IgD-negative memory B cell (primary cell): ENCODE measurements at regions not wholly inside any gene's neighbourhood (a gene's known extent, or its start where the extent isn't known, plus 50 kb on each side); places are given as distances from the start of the nearest gene placed in this dataset.

Experiments used
- H3K27ac Mint-ChIP-seq, 3 donors: one replicate each; pipeline ENCODE4 v1.8.0; 2020 to 2022; ENCODE audit warnings: mild to moderate bottlenecking in 3 of 3, mixed read lengths in 3 of 3, moderate library complexity in 1 of 3
- H3K27me3 Mint-ChIP-seq: one replicate; pipeline ENCODE4 v1.8.0; 2021; ENCODE audit warnings: mixed read lengths
- H3K36me3 Mint-ChIP-seq: one replicate; pipeline ENCODE4 v1.8.0; 2020; ENCODE audit warnings: mild to moderate bottlenecking, mixed read lengths
- H3K4me1 Mint-ChIP-seq, 3 donors: one replicate each; pipeline ENCODE4 v1.8.0; 2020 to 2022; ENCODE audit warnings: mixed read lengths in 3 of 3, mild to moderate bottlenecking in 1 of 3
- H3K4me3 Mint-ChIP-seq, 4 donors: one replicate each; pipeline ENCODE4 v1.8.0; 2020 to 2022; ENCODE audit warnings: mild to moderate bottlenecking in 4 of 4, mixed read lengths in 4 of 4, moderate library complexity in 3 of 4
- H3K9me3 Mint-ChIP-seq, 3 donors: one replicate each; pipeline ENCODE4 v1.8.0; 2020 to 2021; ENCODE audit warnings: mixed read lengths in 3 of 3, mild to moderate bottlenecking in 1 of 3

DNA sequence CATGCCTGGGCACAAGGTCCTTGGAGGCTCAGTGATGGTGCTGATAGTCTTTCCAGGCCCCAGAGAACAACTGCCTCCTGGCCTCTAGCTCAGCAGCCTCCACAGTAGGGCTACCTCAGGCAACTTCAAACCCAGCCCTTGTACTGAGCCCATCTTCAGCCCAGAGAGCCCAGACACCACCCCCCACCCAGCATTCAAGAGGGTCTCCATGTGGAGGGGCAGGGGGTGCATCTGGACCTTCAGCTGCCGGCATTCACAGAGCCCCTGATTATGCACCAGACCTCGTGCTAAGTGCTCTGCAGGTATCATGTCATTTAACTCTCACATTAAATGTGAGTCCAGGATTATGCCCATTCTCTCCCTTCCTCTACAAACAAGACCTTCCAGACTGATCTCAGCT, 197.0 kb upstream of the ZC3H12A start:
- Mint-ChIP-seq H3K9me3 (peaks cover 2 to 11% (median 11%) of the 10 kb centered on the region in 3 donors), H3K4me1 (no peaks in the 10 kb centered on the region), H3K27me3 (peaks cover 15% of the 10 kb centered on the region), H3K4me3 (no peak overlapping the region), H3K36me3 (peaks cover 9% of the 10 kb centered on the region), H3K27ac (no peak overlapping the region)

DNA sequence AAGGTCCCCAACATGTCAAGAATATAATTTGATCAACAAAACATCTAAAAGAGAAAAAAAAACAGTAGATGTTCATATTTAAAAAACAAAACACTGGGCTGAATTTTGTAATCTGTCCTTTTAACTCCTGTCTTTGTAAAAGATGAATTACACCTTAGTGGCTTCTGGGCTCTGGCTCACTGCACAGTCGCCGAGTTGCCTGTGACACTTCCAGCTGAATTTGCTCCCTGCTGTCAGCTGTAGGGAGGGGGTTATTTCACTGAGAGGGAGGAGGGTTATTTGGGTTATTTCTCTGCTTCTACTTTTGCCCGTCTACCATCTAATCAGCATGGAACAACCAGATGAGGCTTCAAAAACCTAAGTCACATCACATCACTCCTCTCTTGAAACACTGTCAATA, 193.0 kb upstream of the ZC3H12A start:
- Mint-ChIP-seq H3K27me3 (peaks cover 22% of the 10 kb centered on the region), H3K9me3 (peaks cover 4 to 24% (median 11%) of the 10 kb centered on the region in 3 donors), H3K36me3 (peaks cover 10% of the 10 kb centered on the region), H3K4me1 (peaks cover 0 to 2% (median 1%) of the 10 kb centered on the region in 3 donors), H3K27ac (no peak overlapping the region), H3K4me3 (no peak overlapping the region)

DNA sequence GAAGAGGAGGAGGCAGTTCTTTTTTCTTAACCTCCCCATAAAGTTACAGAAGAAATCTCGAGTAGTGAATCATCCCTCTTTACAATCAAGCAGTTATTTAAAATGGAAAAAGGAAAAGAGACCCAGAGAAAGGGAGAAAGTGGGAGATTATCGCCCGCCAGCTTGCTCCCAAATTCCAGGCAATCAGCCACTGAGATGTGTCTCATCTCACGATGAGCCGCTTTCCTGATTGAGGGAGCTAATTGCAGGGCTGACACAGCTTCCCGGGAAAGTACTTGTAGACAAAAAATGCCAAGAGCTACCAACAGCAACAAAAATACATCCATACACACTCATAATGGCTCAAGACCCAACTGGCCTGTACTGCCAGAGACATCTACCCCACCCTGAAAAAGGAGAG, 191.6 kb upstream of the ZC3H12A start:
- H3K4me1 Mint-ChIP-seq = peaks cover 0 to 5% (median 2%) of the 10 kb centered on the region in 3 donors
- peaks cover 4 to 24% (median 13%) of the 10 kb centered on the region in 3 donors for H3K9me3 Mint-ChIP-seq
- peak overlapping the region in 1 of 4 donors; percentile 43 for H3K4me3 Mint-ChIP-seq
- H3K27ac Mint-ChIP-seq = no peak overlapping the region
- H3K27me3 Mint-ChIP-seq = peaks cover 22% of the 10 kb centered on the region
- H3K36me3 Mint-ChIP-seq = peaks cover 10% of the 10 kb centered on the region

DNA sequence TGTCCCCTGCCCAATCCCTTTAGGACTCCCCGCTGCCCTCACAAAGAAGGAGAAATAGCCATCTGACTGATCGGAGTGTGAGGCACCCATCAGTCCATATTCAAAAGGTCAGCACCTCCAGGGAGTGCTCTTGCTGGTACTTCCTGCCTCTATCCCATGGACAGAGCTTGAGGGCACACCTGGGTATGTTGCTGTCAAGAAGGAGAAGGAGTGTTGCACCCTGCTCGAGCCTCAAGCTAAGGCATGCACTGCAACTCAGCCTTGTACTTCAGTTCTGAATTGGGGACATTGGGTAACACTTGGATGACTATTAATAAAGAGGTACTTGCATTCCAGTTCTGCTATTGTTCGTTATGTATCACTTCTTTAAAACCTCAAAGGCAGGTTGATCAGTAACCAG, 190.3 kb upstream of the ZC3H12A start:
- Mint-ChIP-seq H3K36me3 (peaks cover 10% of the 10 kb centered on the region), H3K4me3 (no peak overlapping the region), H3K4me1 (peaks cover 9 to 16% (median 15%) of the 10 kb centered on the region in 3 donors), H3K27ac (no peak overlapping the region), H3K9me3 (peaks cover 4 to 24% (median 15%) of the 10 kb centered on the region in 3 donors), H3K27me3 (peaks cover 18% of the 10 kb centered on the region)

DNA sequence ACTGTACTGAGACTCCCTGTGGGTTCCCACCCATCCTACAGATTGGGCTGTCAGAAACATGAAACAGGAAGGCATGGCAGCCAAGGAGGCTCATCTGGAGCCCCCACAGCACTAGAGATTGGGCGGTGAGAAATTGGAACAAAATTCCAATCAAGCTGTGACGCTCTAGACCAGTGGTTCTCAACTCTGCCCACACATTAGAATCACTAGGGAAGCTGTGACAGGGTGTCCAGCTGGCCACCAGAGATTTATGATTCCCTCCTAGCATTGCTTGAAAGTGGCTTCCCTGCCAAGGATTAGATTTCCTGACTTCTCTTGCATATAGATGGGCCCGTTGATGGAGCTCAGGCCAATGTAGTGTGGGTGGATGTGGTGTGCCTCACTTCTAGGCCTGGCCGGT, 187.5 kb upstream of the ZC3H12A start:
- H3K4me1 Mint-ChIP-seq = peaks cover 18 to 38% (median 38%) of the 10 kb centered on the region in 3 donors
- H3K9me3 Mint-ChIP-seq = peaks cover 2 to 13% (median 6%) of the 10 kb centered on the region in 3 donors
- H3K4me3 Mint-ChIP-seq = peak overlapping the region in 2 of 4 donors; percentile 17 to 76
- peaks cover 9% of the 10 kb centered on the region for H3K27me3 Mint-ChIP-seq
- peaks cover 6% of the 10 kb centered on the region for H3K36me3 Mint-ChIP-seq
- no peak overlapping the region for H3K27ac Mint-ChIP-seq

DNA sequence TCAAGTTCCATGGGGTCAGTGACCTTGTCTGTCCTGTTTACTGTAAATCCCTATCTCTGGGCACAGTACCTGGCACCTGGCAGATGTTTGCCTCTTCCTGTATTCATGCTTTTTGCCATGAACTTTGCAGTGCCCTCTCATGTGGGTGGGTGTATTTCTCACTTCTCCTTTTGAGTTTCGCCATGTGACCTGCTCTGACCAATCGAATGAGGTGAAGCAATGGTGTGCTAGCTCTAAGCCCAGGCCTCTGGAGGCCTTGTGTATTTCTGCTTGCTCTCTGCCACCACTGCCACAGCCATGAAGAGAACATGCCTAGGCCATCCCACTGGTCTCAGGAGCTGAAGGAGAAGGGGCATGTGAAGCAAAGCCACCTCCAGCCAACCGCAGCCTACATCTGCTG, 185.5 kb upstream of the ZC3H12A start:
- H3K27ac Mint-ChIP-seq = peak overlapping the region; percentile 19 to 96 (median 78)
- H3K36me3 Mint-ChIP-seq = peaks cover 5% of the 10 kb centered on the region
- peak overlapping the region; percentile 2 to 87 (median 52) for H3K4me3 Mint-ChIP-seq

DNA sequence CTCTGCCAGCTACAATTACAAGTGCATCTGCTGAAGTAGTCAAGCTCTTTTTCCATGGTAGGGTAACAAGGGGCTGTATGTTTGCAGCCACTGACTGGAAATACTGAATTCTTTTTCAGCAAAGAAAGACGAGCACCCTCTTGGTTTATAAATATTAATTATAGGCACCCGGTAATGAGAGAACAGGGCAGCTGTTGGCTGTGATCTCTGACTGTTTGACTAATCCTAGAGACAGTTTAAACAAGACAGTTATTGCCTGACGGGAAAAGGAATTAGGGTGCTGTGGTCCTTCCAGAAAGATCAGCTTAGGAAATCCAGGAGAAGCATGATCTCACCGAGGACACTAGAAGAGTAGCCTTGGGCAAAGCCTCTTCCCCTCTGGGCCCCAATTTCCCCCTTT, 183.7 kb upstream of the ZC3H12A start:
- Mint-ChIP-seq H3K36me3 (peaks cover 6% of the 10 kb centered on the region), H3K4me3 (peak overlapping the region in 1 of 4 donors; percentile 74), H3K27me3 (peaks cover 4% of the 10 kb centered on the region), H3K4me1 (peaks cover 25 to 55% (median 48%) of the 10 kb centered on the region in 3 donors), H3K9me3 (peaks cover 0 to 8% (median 0%) of the 10 kb centered on the region in 3 donors), H3K27ac (peak overlapping the region; percentile 24 to 74 (median 61))

More for the DNA sequence above, 185.5 kb upstream of the ZC3H12A start:
- peaks cover 4% of the 10 kb centered on the region for H3K27me3 Mint-ChIP-seq
- peaks cover 2 to 13% (median 6%) of the 10 kb centered on the region in 3 donors for H3K9me3 Mint-ChIP-seq
- H3K4me1 Mint-ChIP-seq = peaks cover 25 to 46% (median 46%) of the 10 kb centered on the region in 3 donors

DNA sequence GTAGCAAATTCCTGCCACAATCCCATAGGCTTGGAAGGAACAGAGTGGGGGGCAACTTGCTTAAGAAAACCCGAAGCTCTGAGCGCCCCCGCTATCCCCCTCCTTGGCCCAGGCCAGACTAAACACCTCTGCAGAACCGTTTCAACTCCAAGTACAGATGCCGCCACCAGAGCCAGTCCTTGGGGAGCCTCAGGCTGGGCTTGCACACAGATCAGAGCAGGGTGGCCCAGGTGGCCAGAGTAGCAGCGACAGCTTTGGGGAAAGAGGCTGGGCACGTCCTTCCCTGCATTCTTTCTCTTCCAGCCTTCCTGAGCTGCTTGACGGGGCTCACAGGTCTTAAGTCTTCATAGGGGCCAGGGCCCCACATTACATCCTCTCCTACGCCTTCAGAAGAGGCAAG, 181.6 kb upstream of the ZC3H12A start:
- Mint-ChIP-seq H3K36me3 (peaks cover 6% of the 10 kb centered on the region), H3K4me3 (peak overlapping the region in 1 of 4 donors; percentile 49), H3K9me3 (peaks cover 0 to 5% (median under 1%) of the 10 kb centered on the region in 3 donors), H3K27me3 (peaks cover 12% of the 10 kb centered on the region), H3K27ac (no peak overlapping the region), H3K4me1 (peaks cover 25 to 55% (median 47%) of the 10 kb centered on the region in 3 donors)

DNA sequence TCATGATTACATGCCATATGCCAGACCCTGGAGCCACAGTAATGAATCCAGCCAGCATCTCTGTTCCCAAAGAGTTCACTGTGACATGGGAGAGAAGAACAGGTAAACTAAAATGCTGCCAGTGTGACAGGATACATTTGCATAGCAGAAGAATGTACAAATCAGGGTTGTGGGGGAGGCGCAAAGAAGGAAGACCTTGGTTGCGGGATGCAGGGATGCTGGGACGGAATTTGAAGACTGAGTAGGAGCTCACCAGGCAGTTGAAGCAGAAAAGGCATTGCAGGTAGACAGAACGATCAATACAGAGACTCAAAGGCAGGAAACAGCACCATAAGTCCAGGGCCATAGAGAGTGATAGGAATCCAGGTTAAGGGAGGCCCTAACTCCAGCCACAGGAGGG, 180.3 kb upstream of the ZC3H12A start:
- Mint-ChIP-seq H3K9me3 (peaks cover 0 to 4% (median 2%) of the 10 kb centered on the region in 3 donors), H3K27me3 (peaks cover 18% of the 10 kb centered on the region), H3K4me1 (peaks cover 15 to 42% (median 35%) of the 10 kb centered on the region in 3 donors), H3K4me3 (peak overlapping the region in 1 of 4 donors; percentile 92), H3K36me3 (peaks cover 3% of the 10 kb centered on the region), H3K27ac (peak overlapping the region in 1 of 3 donors; percentile 48)

DNA sequence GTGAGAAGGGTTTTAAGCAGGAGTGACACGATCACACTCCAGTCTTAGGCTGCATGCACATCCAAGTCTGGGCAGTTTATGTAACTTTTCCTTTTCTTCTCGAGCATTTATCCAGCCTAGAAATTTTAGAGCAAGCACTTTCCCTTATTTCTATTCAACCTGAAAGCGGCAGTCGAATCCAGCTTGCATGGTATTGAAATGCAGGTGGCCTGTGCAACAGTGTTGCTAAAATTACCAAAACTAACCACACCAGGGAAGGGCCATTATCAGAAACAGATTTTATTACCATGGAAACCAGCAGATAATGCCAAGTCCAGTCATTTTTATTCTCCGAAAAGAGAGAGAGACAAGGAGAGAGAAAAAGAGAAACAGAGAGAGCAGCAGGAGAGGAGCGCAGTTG, 179.9 kb upstream of the ZC3H12A start:
- Mint-ChIP-seq H3K27ac (peak overlapping the region in 2 of 3 donors; percentile 48 to 77), H3K36me3 (peaks cover 3% of the 10 kb centered on the region), H3K4me1 (peaks cover 14 to 37% (median 31%) of the 10 kb centered on the region in 3 donors), H3K4me3 (no peak overlapping the region), H3K9me3 (peaks cover 0 to 4% (median 3%) of the 10 kb centered on the region in 3 donors), H3K27me3 (peaks cover 20% of the 10 kb centered on the region)

DNA sequence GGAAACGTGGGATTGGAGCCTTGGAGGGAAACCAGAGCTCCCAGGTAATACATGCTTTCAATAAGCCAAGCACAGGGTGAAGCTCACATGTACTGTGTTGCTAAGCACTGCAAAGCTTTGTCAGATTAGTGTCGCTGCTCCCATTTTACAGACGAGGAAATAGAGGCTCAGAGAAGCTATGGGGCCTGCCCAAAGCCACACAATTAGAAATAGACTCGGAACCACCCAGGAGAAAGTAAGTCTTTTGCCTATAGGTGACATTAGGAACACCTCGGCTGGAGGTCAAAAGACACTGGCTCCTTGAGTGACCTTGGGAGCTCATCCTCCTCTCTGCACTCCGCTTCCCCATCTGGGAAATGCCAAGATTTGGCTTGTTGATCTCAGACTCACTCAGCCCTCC, 175.6 kb upstream of the ZC3H12A start:
- Mint-ChIP-seq H3K36me3 (peaks cover 3% of the 10 kb centered on the region), H3K4me1 (peaks cover under 1 to 12% (median 7%) of the 10 kb centered on the region in 3 donors), H3K4me3 (no peak overlapping the region), H3K27me3 (peaks cover 26% of the 10 kb centered on the region), H3K9me3 (peaks cover 0 to 5% (median 4%) of the 10 kb centered on the region in 3 donors), H3K27ac (peak overlapping the region in 1 of 3 donors; percentile 86)

DNA sequence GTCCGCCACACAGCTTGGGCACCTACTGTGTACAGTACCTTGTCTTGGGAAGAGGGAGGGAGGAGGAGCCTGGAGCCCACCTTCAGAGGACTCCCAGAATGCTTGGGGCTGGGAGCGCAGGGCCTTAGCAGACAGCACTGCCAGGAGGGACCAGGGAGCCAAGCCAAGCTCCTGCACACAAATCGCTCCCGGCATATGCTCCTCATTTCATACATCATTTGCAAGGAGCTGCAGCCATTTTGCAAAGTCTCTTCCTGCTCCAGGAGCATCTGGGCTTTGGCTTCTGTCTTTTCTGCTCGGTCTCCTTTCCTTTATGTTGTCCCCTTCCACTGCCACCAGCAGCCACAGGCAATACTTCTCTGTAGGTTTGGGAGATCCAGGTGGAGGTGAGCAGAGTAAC, 175.2 kb upstream of the ZC3H12A start:
- Mint-ChIP-seq H3K9me3 (peaks cover 0 to 4% (median 4%) of the 10 kb centered on the region in 3 donors), H3K27me3 (peaks cover 26% of the 10 kb centered on the region), H3K4me1 (peaks cover 0 to 11% (median 3%) of the 10 kb centered on the region in 3 donors), H3K4me3 (no peak overlapping the region), H3K36me3 (peaks cover 3% of the 10 kb centered on the region), H3K27ac (no peak overlapping the region)

DNA sequence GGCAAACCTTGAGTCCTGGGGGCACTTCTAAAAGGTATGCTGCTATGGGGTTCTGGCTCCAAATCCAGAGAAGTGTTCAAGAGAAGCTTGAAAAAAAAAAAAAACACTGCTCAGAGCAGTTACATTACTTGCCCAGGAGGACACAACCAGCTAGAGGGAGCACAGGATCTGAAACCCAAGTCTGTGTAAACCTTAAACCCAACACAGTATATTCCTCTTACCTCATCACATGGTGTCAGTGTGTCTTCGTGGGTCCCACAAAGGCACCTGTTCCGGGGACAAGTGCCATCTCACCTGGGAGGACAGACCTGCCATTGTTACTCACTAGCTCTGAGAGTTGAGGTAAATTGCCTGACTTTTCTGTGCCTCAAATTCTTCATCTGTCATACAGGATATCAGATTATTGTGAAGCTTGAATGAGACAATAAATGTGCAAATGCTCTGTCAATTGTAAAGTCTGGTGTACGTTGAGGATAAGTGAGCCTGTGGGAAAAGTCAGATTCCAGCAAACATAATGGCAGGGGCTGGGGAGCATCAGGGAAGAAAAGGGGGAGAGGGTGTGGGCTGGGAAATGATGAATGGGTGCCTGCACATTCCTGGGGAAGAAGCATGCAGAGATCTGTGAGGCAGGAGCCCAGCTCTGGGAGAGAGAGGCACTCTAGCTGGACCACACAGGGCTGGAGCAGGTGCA, 170.4 kb upstream of the ZC3H12A start:
- Mint-ChIP-seq H3K27me3 (peaks cover 12% of the 10 kb centered on the region), H3K36me3 (no peaks in the 10 kb centered on the region), H3K4me1 (peaks cover 0 to 5% (median 1%) of the 10 kb centered on the region in 3 donors), H3K9me3 (peaks cover 0 to 6% (median 0%) of the 10 kb centered on the region in 3 donors), H3K27ac (no peak overlapping the region), H3K4me3 (no peak overlapping the region)

DNA sequence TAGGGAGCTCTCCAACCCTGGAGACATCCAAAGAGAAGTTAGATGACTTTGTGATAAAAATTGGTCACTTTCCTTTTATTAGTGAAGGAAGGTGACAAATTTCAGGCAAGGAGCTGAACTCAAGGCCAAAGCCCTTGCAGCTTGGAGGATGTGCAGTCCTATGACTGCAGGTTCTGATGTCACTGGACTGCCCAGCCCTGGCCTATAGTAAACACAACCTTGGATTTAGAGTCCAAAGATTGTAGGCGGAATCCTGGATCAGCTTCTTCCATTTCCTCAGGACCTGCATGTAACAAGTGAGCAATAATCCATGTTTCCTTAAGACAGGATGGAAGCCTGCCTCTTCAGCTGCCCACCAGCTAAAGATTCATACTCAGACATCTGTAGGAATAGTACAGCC, 169.3 kb upstream of the ZC3H12A start:
- peaks cover 7% of the 10 kb centered on the region for H3K27me3 Mint-ChIP-seq
- no peak overlapping the region for H3K4me3 Mint-ChIP-seq
- H3K4me1 Mint-ChIP-seq = peaks cover 0 to 5% (median 1%) of the 10 kb centered on the region in 3 donors
- no peak overlapping the region for H3K27ac Mint-ChIP-seq
- H3K36me3 Mint-ChIP-seq = no peaks in the 10 kb centered on the region
- H3K9me3 Mint-ChIP-seq = peaks cover 0 to 2% (median 0%) of the 10 kb centered on the region in 3 donors

DNA sequence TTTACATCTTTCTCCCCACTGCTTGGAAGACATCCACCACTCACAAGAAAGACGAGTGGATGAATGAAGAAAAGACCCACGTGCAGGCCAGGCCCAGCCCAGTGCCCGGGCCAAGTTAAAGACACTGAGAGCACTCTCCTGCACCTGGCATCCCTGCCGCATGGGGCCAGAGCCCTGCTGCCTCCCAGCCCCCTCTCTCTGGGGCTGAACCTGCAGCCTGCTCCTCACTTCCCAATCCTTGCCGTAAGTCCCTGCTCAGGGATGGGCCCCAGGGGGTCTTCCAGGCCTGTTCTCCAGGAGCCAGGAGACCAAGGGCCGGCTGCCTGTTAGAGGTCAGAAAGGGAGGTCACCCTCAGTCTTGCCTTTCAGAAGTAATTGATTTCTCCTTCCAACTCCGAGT, 168.5 kb upstream of the ZC3H12A start:
- Mint-ChIP-seq H3K9me3 (peaks cover 0 to 2% (median 0%) of the 10 kb centered on the region in 3 donors), H3K4me3 (no peak overlapping the region), H3K36me3 (no peaks in the 10 kb centered on the region), H3K4me1 (peaks cover 0 to 4% (median 3%) of the 10 kb centered on the region in 3 donors), H3K27ac (no peak overlapping the region), H3K27me3 (peaks cover 4% of the 10 kb centered on the region)
